H1 (cell line): ENCODE measurements at regions not wholly inside any gene's neighbourhood (a gene's known extent, or its start where the extent isn't known, plus 50 kb on each side); places are given as distances from the start of the nearest gene placed in this dataset.

Source experiments
- CTCF ChIA-PET: fragments of 300-600 bp; sonication (Branson Sonifier 250); formaldehyde crosslinking; loops from one replicate; lab custom pipeline; 2021; ENCODE audit not compliant: partially characterized antibody; lab: Charles Lee
- POLR2A ChIA-PET: fragments of 300-600 bp; sonication (Branson Sonifier 250); formaldehyde crosslinking; loops from one replicate; lab custom pipeline; 2021; ENCODE audit warnings: inconsistent platforms; ENCODE audit not compliant: partially characterized antibody; lab: Charles Lee
- DNase-seq, 2 experiments: peaks; one replicate each; pipeline versions ENCODE4 v3.0.0 to v3.0.0-alpha.2; 2010 to 2022; ENCODE audit warnings: low spot score in 2 of 2, low read depth in 1 of 2, mixed read lengths in 1 of 2
- FAIRE-seq: peaks from 2 replicates; lab custom pipeline; 2011; peaks lifted over from hg19 to GRCh38; lab: Jason Lieb, UNC
- H2AFZ ChIP-seq: 2 replicates; pipeline ENCODE4 v1.8.1; 2012; ENCODE audit warnings: low read length, inconsistent platforms
- H2AK5ac ChIP-seq: 2 replicates; pipeline ENCODE4 v1.6.1; 2013; ENCODE audit warnings: low read depth, low read length
- H2BK120ac ChIP-seq: replicated peaks from 2 replicates; pipeline ENCODE3; 2013; ENCODE audit warnings: low read depth, low read length, inconsistent platforms
- H2BK12ac ChIP-seq: 2 replicates; pipeline ENCODE4 v1.6.1; 2013; ENCODE audit warnings: low read depth, low read length
- H2BK15ac ChIP-seq: 2 replicates; pipeline ENCODE4 v1.6.1; 2013; ENCODE audit warnings: low read length
- H2BK20ac ChIP-seq: 2 replicates; pipeline ENCODE4 v1.6.1; 2013; ENCODE audit warnings: low read length
- H2BK5ac ChIP-seq: 2 replicates; pipeline ENCODE4 v1.6.1; 2013; ENCODE audit warnings: low read depth, low read length
- H3K14ac ChIP-seq: 2 replicates; pipeline ENCODE4 v1.6.1; 2013; ENCODE audit warnings: inconsistent platforms; ENCODE audit not compliant: insufficient read length
- H3K18ac ChIP-seq: 2 replicates; pipeline ENCODE4 v1.6.1; 2013; ENCODE audit warnings: low read length; ENCODE audit errors: extremely low read depth
- H3K23ac ChIP-seq: 2 replicates; pipeline ENCODE4 v1.6.1; 2013; ENCODE audit warnings: inconsistent platforms; ENCODE audit not compliant: insufficient read length
- H3K23me2 ChIP-seq: 2 replicates; pipeline ENCODE4 v1.6.1; 2013; ENCODE audit warnings: low read depth, low read length
- H3K27ac ChIP-seq: 2 replicates; pipeline ENCODE4 v1.6.1; 2011; ENCODE audit warnings: low read depth, low read length, inconsistent platforms
- H3K27me3 ChIP-seq, 4 experiments: replicated peaks in 1 of 4; 1 replicate in 1 of 4; 2 replicates in 3 of 4; pipeline versions ENCODE4 v1.6.1 to v1.8.1; 2011 to 2013; ENCODE audit warnings: low read length in 3 of 4, mild to moderate bottlenecking in 3 of 4, inconsistent platforms in 2 of 4, mixed read lengths in 2 of 4, moderate library complexity in 1 of 4; ENCODE audit not compliant: control insufficient read depth in 3 of 4, insufficient read depth in 3 of 4; ENCODE audit errors: extremely low read depth in 1 of 4
- H3K36me3 ChIP-seq, 4 experiments: 2 replicates each; pipeline versions ENCODE4 v1.6.1 to v1.8.1; 2011 to 2013; ENCODE audit warnings: mild to moderate bottlenecking in 4 of 4, low read length in 3 of 4, moderate library complexity in 2 of 4, control low read depth in 1 of 4, inconsistent platforms in 1 of 4; ENCODE audit not compliant: insufficient read depth in 4 of 4, control insufficient read depth in 2 of 4
- H3K4ac ChIP-seq: replicated peaks from 2 replicates; pipeline ENCODE3; 2013; ENCODE audit warnings: low read length, low read depth, mixed read lengths, inconsistent platforms; ENCODE audit not compliant: insufficient read length
- H3K4me1 ChIP-seq, 4 experiments: replicated peaks in 1 of 4; 1 replicate in 1 of 4; 2 replicates in 3 of 4; pipeline versions ENCODE4 v1.6.1 to v1.8.1; 2011 to 2013; ENCODE audit warnings: low read length in 3 of 4, inconsistent platforms in 2 of 4, mixed read lengths in 1 of 4; ENCODE audit not compliant: insufficient read depth in 4 of 4, control insufficient read depth in 3 of 4
- H3K4me2 ChIP-seq, 2 experiments: 2 replicates each; pipeline versions ENCODE4 v1.6.1 to v1.8.1; 2011 to 2013; ENCODE audit warnings: low read depth in 2 of 2, low read length in 2 of 2, control low read depth in 1 of 2, inconsistent platforms in 1 of 2, mild to moderate bottlenecking in 1 of 2; ENCODE audit not compliant: insufficient read depth in 1 of 2
- H3K4me3 ChIP-seq, 4 experiments: fragments of 200-600, 300-600 bp in 1 of 4; sonication (generic), shearing (Covaris generic), sonication (Bioruptor Twin) in 1 of 4; 2 replicates each; pipeline versions ENCODE4 v1.5.1 to v1.8.1; 2011 to 2016; ENCODE audit warnings: low read length in 4 of 4, low read depth in 3 of 4, control low read depth in 2 of 4, inconsistent platforms in 2 of 4, mild to moderate bottlenecking in 2 of 4, mixed read lengths in 1 of 4, moderate library complexity in 1 of 4; ENCODE audit not compliant: insufficient read depth in 2 of 4; ENCODE audit errors: extremely low read depth in 1 of 4
- H3K56ac ChIP-seq: replicated peaks from 2 replicates; pipeline ENCODE3; 2013; ENCODE audit warnings: low read depth, mild to moderate bottlenecking, mixed read lengths, low read length, inconsistent platforms; ENCODE audit not compliant: insufficient read length
- H3K79me1 ChIP-seq: 2 replicates; pipeline ENCODE4 v1.6.1; 2013; ENCODE audit warnings: low read depth, low read length, control low read depth
- H3K79me2 ChIP-seq, 2 experiments: 2 replicates each; pipeline versions ENCODE4 v1.6.1 to v1.8.1; 2012 to 2013; ENCODE audit warnings: low read length in 2 of 2, mild to moderate bottlenecking in 2 of 2, inconsistent platforms in 1 of 2; ENCODE audit not compliant: insufficient read depth in 2 of 2, control insufficient read depth in 1 of 2
- H3K9ac ChIP-seq, 4 experiments: replicated peaks in 1 of 4; 1 replicate in 1 of 4; 2 replicates in 3 of 4; pipeline versions ENCODE4 v1.6.1 to v1.8.1; 2011 to 2013; ENCODE audit warnings: low read depth in 3 of 4, low read length in 3 of 4, control low read depth in 2 of 4, mild to moderate bottlenecking in 2 of 4, moderate library complexity in 2 of 4, inconsistent platforms in 1 of 4; ENCODE audit errors: extremely low read depth in 1 of 4
- H3K9me3 ChIP-seq, 2 experiments: 2 replicates each; pipeline versions ENCODE4 v1.6.1 to v1.8.1; 2012 to 2013; ENCODE audit warnings: mild to moderate bottlenecking in 2 of 2, moderate library complexity in 2 of 2, control low read depth in 1 of 2, inconsistent platforms in 1 of 2, low read depth in 1 of 2, low read length in 1 of 2, mixed read lengths in 1 of 2; ENCODE audit not compliant: insufficient read depth in 2 of 2
- H4K20me1 ChIP-seq, 2 experiments: replicated peaks in 1 of 2; 2 replicates each; pipeline versions ENCODE3 to v1.8.1; 2011 to 2013; ENCODE audit warnings: inconsistent platforms in 2 of 2, low read length in 2 of 2, mild to moderate bottlenecking in 1 of 2; ENCODE audit not compliant: insufficient read depth in 2 of 2, control insufficient read depth in 1 of 2
- H4K5ac ChIP-seq: 2 replicates; pipeline ENCODE4 v1.6.1; 2013; ENCODE audit warnings: low read length, low read depth, mixed read lengths, inconsistent platforms; ENCODE audit not compliant: insufficient read length
- H4K8ac ChIP-seq: 2 replicates; pipeline ENCODE4 v1.8.0; 2013; ENCODE audit warnings: mild to moderate bottlenecking, moderate library complexity, low read length, inconsistent platforms; ENCODE audit not compliant: insufficient read depth; ENCODE audit errors: extremely low read depth
- H4K91ac ChIP-seq: replicated peaks from 2 replicates; pipeline ENCODE3; 2013; ENCODE audit warnings: low read length, mixed read lengths, inconsistent platforms; ENCODE audit not compliant: insufficient read length
- CBX5 ChIP-seq: fragments of 300-800, 300-1000 bp; sonication (generic); IDR thresholded peaks from 2 replicates; pipeline ENCODE4 v1.7.1; 2016; ENCODE audit warnings: antibody characterized with exemption, low read length, low read depth
- CHD2 ChIP-seq: IDR thresholded peaks from 2 replicates; pipeline ENCODE4 v1.6.1; 2012; ENCODE audit warnings: low read length, improper control_type of control experiment
- HDAC2 ChIP-seq, 2 experiments: fragments of 300-600 bp in 1 of 2; sonication (generic) in 1 of 2; IDR thresholded peaks; 2 replicates each; pipeline ENCODE4 v1.6.1; 2011 to 2012; ENCODE audit warnings: low read depth in 2 of 2, low read length in 2 of 2, mild to moderate bottlenecking in 2 of 2, moderate library complexity in 2 of 2, borderline replicate concordance in 1 of 2, inconsistent platforms in 1 of 2
- RFX5 ChIP-seq: IDR thresholded peaks from 2 replicates; pipeline ENCODE4 v1.6.1; 2011; ENCODE audit warnings: low read depth, low read length, improper control_type of control experiment, borderline replicate concordance
- SIX5 ChIP-seq: IDR thresholded peaks from 2 replicates; pipeline ENCODE4 v1.6.1; 2011; ENCODE audit warnings: mild to moderate bottlenecking, low read depth, low read length
- SRF ChIP-seq: IDR thresholded peaks from 2 replicates; pipeline ENCODE4 v1.6.1; 2011; ENCODE audit warnings: mild to moderate bottlenecking, low read depth, low read length, moderate library complexity
- WGBS, 2 experiments: shearing (Covaris generic) in 1 of 2; methylation state at CpG; one replicate each; pipeline versions ENCODE4 v1.1.6 to v1.1.7; 2013 to 2015; ENCODE audit warnings: low lambda C conversion rate in 2 of 2, mixed read lengths in 2 of 2, inconsistent platforms in 1 of 2, low coverage in 1 of 2, missing lambda C conversion rate in 1 of 2; ENCODE audit not compliant: insufficient replicate concordance in 2 of 2, insufficient coverage in 1 of 2, insufficient read length in 1 of 2; ENCODE audit errors: extremely low coverage in 1 of 2, missing lambda C conversion rate in 1 of 2; 5-methylcytosine and 5-hydroxymethylcytosine counted together

GRCh38 chr15:81642451-81642990 is 268.5 kb upstream of the TMC3 start:
- H3K79me2 ChIP-seq: no peaks in the 10 kb centered on the region
- H2AFZ ChIP-seq: no peak overlapping the region
- H3K23me2 ChIP-seq: no peaks in the 10 kb centered on the region
- H3K4me2 ChIP-seq: no peak overlapping the region
- H3K27ac ChIP-seq: no peak overlapping the region
- H2BK20ac ChIP-seq: no peak overlapping the region
- no peak for DNase-seq
- H4K5ac ChIP-seq: no peak overlapping the region
- no peak overlapping the region for H2BK15ac ChIP-seq
- H3K9me3 ChIP-seq: no peaks in the 10 kb centered on the region
- no peak overlapping the region for H3K4ac ChIP-seq
- CTCF ChIA-PET: interaction anchor here (0.8 to 1.5 kb wide), 5 partner anchors 8 to 232 kb away, joined by 3 to 5 read pairs (median 3); no protein-coding TSS in a partner anchor
- H3K27me3 ChIP-seq: no peaks in the 10 kb centered on the region
- H3K56ac ChIP-seq: no peak overlapping the region
- H4K20me1 ChIP-seq: no peaks in the 10 kb centered on the region
- no peak overlapping the region for H4K91ac ChIP-seq
- H3K18ac ChIP-seq: no peak overlapping the region
- H3K36me3 ChIP-seq: no peaks in the 10 kb centered on the region
- no peak overlapping the region for H2BK5ac ChIP-seq
- H3K23ac ChIP-seq: no peak overlapping the region
- TF ChIP-seq CHD2: no peak
- no peak for TF ChIP-seq RFX5
- TF ChIP-seq SIX5: no peak
- TF ChIP-seq HDAC2 (IDR thresholded peaks at IDR 0.05; ENCODE audit: borderline replicate concordance in 1 of 2, low read depth in 2 of 2, low read length in 2 of 2): no peak
- TF ChIP-seq CBX5: no peak
- TF ChIP-seq SRF: no peak
- no peak for FAIRE-seq
- no peak overlapping the region for H4K8ac ChIP-seq
- H3K79me1 ChIP-seq: no peaks in the 10 kb centered on the region; the same call in 1 of the 2 replicates
- H3K4me3 ChIP-seq: no peak overlapping the region
- H3K4me1 ChIP-seq: peaks cover 0 to 5% (median 2%) of the 10 kb centered on the region in 4 experiments; a peak in 2 of 7 replicates
- no peak overlapping the region for H2BK12ac ChIP-seq
- no peak overlapping the region for H2AK5ac ChIP-seq
- POLR2A ChIA-PET: no interaction called here
- 88% methylated on average over 4 of the region's 4 CpGs; no CpG with 5 or more reads in 1 of the 2 experiments for WGBS, 2 experiments
- no peak overlapping the region for H3K9ac ChIP-seq
- H2BK120ac ChIP-seq: no peak overlapping the region
- no peak overlapping the region for H3K14ac ChIP-seq
